DND-41 (cell line): ENCODE measurements at regions not wholly inside any gene's neighbourhood (a gene's known extent, or its start where the extent isn't known, plus 50 kb on each side); places are given as distances from the start of the nearest gene placed in this dataset.
"Not testable (repeated sequence)": the region's sequence is repeated elsewhere in the genome, so short reads cannot be mapped to it uniquely, and the experiment has no call there.

Experiments used
- CTCF ChIP-seq: IDR thresholded peaks from 2 replicates; pipeline ENCODE4 v1.5.1; 2012; ENCODE audit warnings: borderline replicate concordance, low read length, moderate library complexity, mild to moderate bottlenecking; ENCODE audit not compliant: poor library complexity, severe bottlenecking; ENCODE audit errors: extremely low read depth
- EZH2 ChIP-seq: IDR thresholded peaks from 3 replicates; pipeline ENCODE4 v1.6.1; 2012; ENCODE audit warnings: borderline replicate concordance, low read depth, mild to moderate bottlenecking, moderate library complexity, low read length, inconsistent platforms; ENCODE audit not compliant: severe bottlenecking

- not testable (repeated sequence) for TF ChIP-seq CTCF, EZH2
Observed at GRCh38 chr20:22971077-22971476, 64.0 kb upstream of the SSTR4 start.
